Glutamatergic neuron (in vitro differentiated cells): ENCODE measurements at regions not wholly inside any gene's neighbourhood (a gene's known extent, or its start where the extent isn't known, plus 50 kb on each side); places are given as distances from the start of the nearest gene placed in this dataset.
"Not testable (repeated sequence)": the region's sequence is repeated elsewhere in the genome, so short reads cannot be mapped to it uniquely, and the experiment has no call there.

Source experiments
- DNase-seq: peaks from one replicate; pipeline ENCODE4 v3.0.0; 2022
- H3K27ac Mint-ChIP-seq: one replicate; pipeline ENCODE4 v1.8.0; 2020; ENCODE audit warnings: mild to moderate bottlenecking, mixed read lengths, inconsistent platforms; ENCODE audit not compliant: unreplicated experiment
- H3K27me3 Mint-ChIP-seq: one replicate; pipeline ENCODE4 v1.8.0; 2020; ENCODE audit warnings: mild to moderate bottlenecking, moderate library complexity, mixed read lengths, inconsistent platforms; ENCODE audit not compliant: unreplicated experiment
- H3K36me3 Mint-ChIP-seq: one replicate; pipeline ENCODE4 v1.8.0; 2020; ENCODE audit warnings: mild to moderate bottlenecking, mixed read lengths, inconsistent platforms; ENCODE audit not compliant: unreplicated experiment
- H3K4me1 Mint-ChIP-seq: one replicate; pipeline ENCODE4 v1.8.0; 2020; ENCODE audit warnings: mild to moderate bottlenecking, low read depth, mixed read lengths, inconsistent platforms; ENCODE audit not compliant: unreplicated experiment
- H3K4me3 Mint-ChIP-seq: one replicate; pipeline ENCODE4 v1.8.0; 2020; ENCODE audit warnings: mild to moderate bottlenecking, mixed read lengths, inconsistent platforms; ENCODE audit not compliant: unreplicated experiment
- H3K9me3 Mint-ChIP-seq: one replicate; pipeline ENCODE4 v1.8.0; 2020; ENCODE audit warnings: mild to moderate bottlenecking, moderate library complexity, mixed read lengths, inconsistent platforms; ENCODE audit not compliant: unreplicated experiment
- CTCF ChIP-seq: fragments of 200-600 bp; sonication (generic); IDR thresholded peaks from one replicate; pipeline ENCODE4 v1.5.0; 2021; ENCODE audit not compliant: partially characterized antibody, unreplicated experiment

GRCh38 chr3:163364717-163365116 is 1713.6 kb downstream of the SI start:
- Mint-ChIP-seq H3K4me3 (no peak overlapping the region), H3K36me3 (no peaks in the 10 kb centered on the region), H3K9me3 (no peaks in the 10 kb centered on the region), H3K27me3 (no peaks in the 10 kb centered on the region), H3K27ac (no peak overlapping the region), H3K4me1 (no peaks in the 10 kb centered on the region)
- no peak for TF ChIP-seq CTCF
- DNase-seq, result no peak

GRCh38 chr3:163362151-163362550 is 1716.1 kb downstream of the SI start:
- no peak for DNase-seq
- Mint-ChIP-seq H3K27me3 (no peaks in the 10 kb centered on the region), H3K4me3 (no peak overlapping the region), H3K4me1 (no peaks in the 10 kb centered on the region), H3K27ac (no peak overlapping the region), H3K36me3 (no peaks in the 10 kb centered on the region), H3K9me3 (no peaks in the 10 kb centered on the region)
- TF ChIP-seq CTCF, result no peak

- H3K4me3 Mint-ChIP-seq, H3K27me3 Mint-ChIP-seq, H3K9me3 Mint-ChIP-seq, DNase-seq, H3K4me1 Mint-ChIP-seq, H3K36me3 Mint-ChIP-seq, H3K27ac Mint-ChIP-seq: not testable (repeated sequence)
Observed at GRCh38 chr3:163361357-163361878, 1716.9 kb downstream of the SI start.

GRCh38 chr3:163347944-163348343 is 1730.4 kb downstream of the SI start:
- H3K9me3 Mint-ChIP-seq, result peaks cover 1% of the 10 kb centered on the region
- no peaks in the 10 kb centered on the region for H3K27me3 Mint-ChIP-seq
- no peak overlapping the region for H3K4me3 Mint-ChIP-seq
- no peak for DNase-seq
- H3K4me1 Mint-ChIP-seq, result no peaks in the 10 kb centered on the region
- no peak overlapping the region for H3K27ac Mint-ChIP-seq
- no peak for TF ChIP-seq CTCF
- no peaks in the 10 kb centered on the region for H3K36me3 Mint-ChIP-seq

GRCh38 chr3:163335429-163335828 is 1742.9 kb downstream of the SI start:
- Mint-ChIP-seq H3K36me3 (peaks cover 9% of the 10 kb centered on the region), H3K4me3 (no peak overlapping the region), H3K4me1 (no peaks in the 10 kb centered on the region), H3K27ac (no peak overlapping the region), H3K9me3 (peaks cover 4% of the 10 kb centered on the region), H3K27me3 (no peaks in the 10 kb centered on the region)
- TF ChIP-seq CTCF, result no peak
- no peak for DNase-seq

GRCh38 chr3:163328680-163329079 is 1749.6 kb downstream of the SI start:
- no peak for TF ChIP-seq CTCF
- Mint-ChIP-seq H3K4me1 (no peaks in the 10 kb centered on the region), H3K4me3 (no peak overlapping the region), H3K27me3 (no peaks in the 10 kb centered on the region), H3K36me3 (no peaks in the 10 kb centered on the region), H3K9me3 (peaks cover 1% of the 10 kb centered on the region), H3K27ac (no peak overlapping the region)
- DNase-seq, result no peak
